AG04449 (cell line): ENCODE measurements at regions not wholly inside any gene's neighbourhood (a gene's known extent, or its start where the extent isn't known, plus 50 kb on each side); places are given as distances from the start of the nearest gene placed in this dataset.
A peak's percentile ranks its signal among the peaks of the same experiment; 100 is the strongest.
"Not testable (repeated sequence)": the region's sequence is repeated elsewhere in the genome, so short reads cannot be mapped to it uniquely, and the experiment has no call there.

ENCODE experiments used
- CTCF ChIA-PET: fragments of 350-600 bp; formaldehyde crosslinking; extraction: SDS; loops from one replicate; lab custom pipeline; 2021; ENCODE audit warnings: antibody characterized with exemption; lab: Yijun Ruan, JAX
- POLR2A ChIA-PET: fragments of 400-600, 350-600 bp; formaldehyde crosslinking; extraction: SDS; loops from one replicate; lab custom pipeline; 2020; ENCODE audit warnings: antibody characterized with exemption, inconsistent platforms; lab: Yijun Ruan, JAX
- DNase-seq: peaks from one replicate; pipeline ENCODE4 v3.0.0-alpha.2; 2010; ENCODE audit warnings: low read depth, low spot score
- H3K4me3 ChIP-seq: 2 replicates; pipeline ENCODE4 v1.5.1; 2011; ENCODE audit warnings: low read depth, mild to moderate bottlenecking, control low read depth, low read length
- TF ChIP-seq, protein P1 (sequence below): IDR thresholded peaks from one replicate; pipeline ENCODE4 v1.5.1; 2011; ENCODE audit warnings: mild to moderate bottlenecking, moderate library complexity, low read length, control low read depth, inconsistent platforms; ENCODE audit not compliant: insufficient read depth; ENCODE audit errors: missing control alignments

DNA sequence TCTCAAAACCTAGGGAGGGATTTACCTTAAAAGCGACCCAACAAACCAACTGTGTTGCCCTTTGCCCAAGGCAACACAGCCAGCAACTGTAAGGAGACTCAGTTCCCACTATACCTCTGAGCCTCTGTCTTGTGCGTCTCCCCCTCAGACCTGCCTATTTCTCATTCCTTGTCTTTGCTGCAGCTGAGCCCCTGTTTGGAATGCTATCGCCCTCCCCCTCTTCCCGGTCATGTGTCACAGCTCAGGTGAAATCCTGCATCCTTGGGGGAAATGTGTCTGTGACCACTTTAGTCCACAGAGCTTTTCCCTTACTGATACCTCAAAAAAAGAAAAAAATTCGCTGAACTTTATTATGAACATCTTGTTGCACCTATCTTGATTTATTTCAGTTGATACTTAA lies 52.0 kb upstream of the LRIG1 start:
- ChIA-PET CTCF (interaction anchor here (1.1 to 1.3 kb wide), 2 partner anchors 15 to 18 kb away, joined by 3 to 5 read pairs; no protein-coding TSS in a partner anchor), POLR2A (no interaction called here)
- DNase-seq = no peak

DNA sequence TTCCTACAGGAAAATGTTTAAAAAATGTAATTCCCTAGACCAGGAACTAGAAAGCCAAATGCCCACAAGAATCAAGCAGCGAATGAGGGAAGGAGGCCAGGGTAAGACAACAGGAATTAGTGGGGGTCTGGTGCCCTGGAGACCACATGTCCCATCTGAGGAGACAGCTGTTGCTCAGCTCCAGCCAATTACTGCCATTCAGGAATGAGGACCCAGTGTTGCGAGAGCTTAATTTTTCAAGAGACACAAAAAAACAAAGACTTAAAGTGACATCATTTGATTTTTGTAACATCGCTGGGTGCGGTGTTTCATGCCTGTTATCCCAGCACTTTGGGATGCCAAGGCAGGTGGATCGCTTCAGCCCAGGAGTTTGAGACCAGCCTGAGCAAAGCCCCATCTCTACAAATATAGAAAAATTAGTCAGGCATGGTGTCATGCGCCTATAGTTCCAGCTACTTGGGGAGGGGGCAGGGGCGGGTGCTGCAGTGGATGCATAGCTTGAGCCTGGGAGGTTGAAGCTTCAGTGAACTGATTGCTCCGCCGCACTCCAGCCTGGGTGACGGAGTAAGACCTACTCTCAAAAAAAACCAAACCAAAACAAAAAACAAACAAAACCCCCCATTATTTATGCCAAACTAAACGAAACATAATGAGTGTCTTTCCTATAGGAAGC lies 52.8 kb upstream of the LRIG1 start:
- POLR2A ChIA-PET = no interaction called here
- no peak overlapping the region for H3K4me3 ChIP-seq
- DNase-seq = no peak
- CTCF ChIA-PET = interaction anchor here (1.1 to 1.3 kb wide), 3 partner anchors 15 to 199 kb away, joined by 3 to 5 read pairs (median 3); no protein-coding TSS in a partner anchor
- TF ChIP-seq, protein P1, sequence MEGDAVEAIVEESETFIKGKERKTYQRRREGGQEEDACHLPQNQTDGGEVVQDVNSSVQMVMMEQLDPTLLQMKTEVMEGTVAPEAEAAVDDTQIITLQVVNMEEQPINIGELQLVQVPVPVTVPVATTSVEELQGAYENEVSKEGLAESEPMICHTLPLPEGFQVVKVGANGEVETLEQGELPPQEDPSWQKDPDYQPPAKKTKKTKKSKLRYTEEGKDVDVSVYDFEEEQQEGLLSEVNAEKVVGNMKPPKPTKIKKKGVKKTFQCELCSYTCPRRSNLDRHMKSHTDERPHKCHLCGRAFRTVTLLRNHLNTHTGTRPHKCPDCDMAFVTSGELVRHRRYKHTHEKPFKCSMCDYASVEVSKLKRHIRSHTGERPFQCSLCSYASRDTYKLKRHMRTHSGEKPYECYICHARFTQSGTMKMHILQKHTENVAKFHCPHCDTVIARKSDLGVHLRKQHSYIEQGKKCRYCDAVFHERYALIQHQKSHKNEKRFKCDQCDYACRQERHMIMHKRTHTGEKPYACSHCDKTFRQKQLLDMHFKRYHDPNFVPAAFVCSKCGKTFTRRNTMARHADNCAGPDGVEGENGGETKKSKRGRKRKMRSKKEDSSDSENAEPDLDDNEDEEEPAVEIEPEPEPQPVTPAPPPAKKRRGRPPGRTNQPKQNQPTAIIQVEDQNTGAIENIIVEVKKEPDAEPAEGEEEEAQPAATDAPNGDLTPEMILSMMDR = no peak

More for the DNA sequence above, 52.0 kb upstream of the LRIG1 start:
- no peak overlapping the region for H3K4me3 ChIP-seq
- TF ChIP-seq, protein P1 = no peak

- DNase-seq = peak; percentile 10
- no peak overlapping the region for H3K4me3 ChIP-seq
- TF ChIP-seq, protein P1 = no peak
- POLR2A ChIA-PET = no interaction called here
- CTCF ChIA-PET = interaction anchor here (1.1 to 1.3 kb wide), 2 partner anchors 20 to 200 kb away, joined by 3 to 5 read pairs; no protein-coding TSS in a partner anchor
Observed at GRCh38 chr3:66554178-66554577, 53.4 kb upstream of the LRIG1 start.

GRCh38 chr3:66555214-66555844 lies 54.5 kb upstream of the LRIG1 start:
- POLR2A ChIA-PET = no interaction called here
- TF ChIP-seq, protein P1 = no peak
- CTCF ChIA-PET = no interaction called here
- no peak overlapping the region for H3K4me3 ChIP-seq
- DNase-seq = no peak

- ChIA-PET CTCF (no interaction called here), POLR2A (interaction anchor here (0.7 kb wide), 1 partner anchor 10 kb away, joined by 5 read pairs; no protein-coding TSS in a partner anchor)
- H3K4me3 ChIP-seq = no peak overlapping the region
- no peak for DNase-seq
- TF ChIP-seq, protein P1 = no peak
Observed at GRCh38 chr3:66557170-66557569, 56.3 kb upstream of the LRIG1 start.

- POLR2A ChIA-PET, DNase-seq, CTCF ChIA-PET, H3K4me3 ChIP-seq: not testable (repeated sequence)
Observed at GRCh38 chr3:66559924-66560323, 59.1 kb upstream of the LRIG1 start.
